B cell (primary cell): ENCODE measurements at regions not wholly inside any gene's neighbourhood (a gene's known extent, or its start where the extent isn't known, plus 50 kb on each side); places are given as distances from the start of the nearest gene placed in this dataset.

Source experiments
- CTCF ChIP-seq: fragments of 200-600 bp; IDR thresholded peaks from one replicate; pipeline ENCODE4 v1.8.0; 2022; ENCODE audit warnings: antibody characterized with exemption, mild to moderate bottlenecking
- EZH2 ChIP-seq: IDR thresholded peaks from 2 replicates; pipeline ENCODE4 v1.6.1; 2012; ENCODE audit warnings: borderline replicate concordance, low read depth, mild to moderate bottlenecking, moderate library complexity, low read length; ENCODE audit not compliant: insufficient read depth, poor library complexity, severe bottlenecking

- TF ChIP-seq CTCF (no peak), EZH2 (no peak)
Observed at GRCh38 chr1:209045331-209046057, 538.0 kb upstream of the CAMK1G start.
